T-helper 17 cell (primary cell): ENCODE measurements at regions not wholly inside any gene's neighbourhood (a gene's known extent, or its start where the extent isn't known, plus 50 kb on each side); places are given as distances from the start of the nearest gene placed in this dataset.
"Not testable (repeated sequence)": the region's sequence is repeated elsewhere in the genome, so short reads cannot be mapped to it uniquely, and the experiment has no call there.

Experiments used
- ATAC-seq: fragments of 150-1000 bp; cut with Tn5 transposase; 2 replicates; pipeline ENCODE4 v1.10.0; 2021; ENCODE audit warnings: mild to moderate bottlenecking, moderate library complexity
- DNase-seq, 3 donors: peaks; one replicate each; pipeline versions ENCODE4 v3.0.0 to v3.0.0-alpha.2; 2020 to 2021
- H3K9me3 ChIP-seq: one replicate; pipeline ENCODE4 v1.7.0; 2013; ENCODE audit warnings: low read length, mild to moderate bottlenecking; ENCODE audit not compliant: control insufficient read depth, poor library complexity, severe bottlenecking
- H3K27ac Mint-ChIP-seq: one replicate; pipeline ENCODE4 v1.8.0; 2022; ENCODE audit warnings: mild to moderate bottlenecking, moderate library complexity, mixed read lengths
- H3K27me3 Mint-ChIP-seq: one replicate; pipeline ENCODE4 v1.8.0; 2022; ENCODE audit warnings: mixed read lengths
- H3K36me3 Mint-ChIP-seq: one replicate; pipeline ENCODE4 v1.8.0; 2022; ENCODE audit warnings: low read depth, mixed read lengths
- H3K4me1 Mint-ChIP-seq: one replicate; pipeline ENCODE4 v1.8.0; 2022; ENCODE audit warnings: mild to moderate bottlenecking, mixed read lengths
- H3K4me3 Mint-ChIP-seq: one replicate; pipeline ENCODE4 v1.8.0; 2022; ENCODE audit warnings: mild to moderate bottlenecking, moderate library complexity, mixed read lengths

DNA sequence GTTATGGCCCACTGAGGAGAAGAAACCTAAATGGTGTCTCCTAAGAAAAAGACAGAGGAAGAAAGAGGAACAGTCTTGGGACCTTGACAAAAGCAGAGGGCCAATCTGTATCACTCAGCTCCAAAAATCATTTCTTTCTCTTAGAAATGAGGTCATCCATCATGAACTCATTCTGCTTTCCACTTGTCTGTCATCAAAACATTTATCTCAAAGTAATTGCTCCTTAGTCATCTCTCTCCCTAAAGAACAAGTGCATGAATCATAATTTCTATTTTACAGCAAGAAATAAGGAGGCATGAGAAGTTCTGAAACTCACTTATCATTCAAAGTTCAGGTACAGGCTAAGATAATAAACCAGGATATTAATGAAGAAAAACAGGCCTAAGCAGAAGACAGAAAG lies 375.6 kb downstream of the KCNA4 start:
- H3K4me3 Mint-ChIP-seq, result no peak overlapping the region
- H3K27ac Mint-ChIP-seq, result no peak overlapping the region
- no peaks in the 10 kb centered on the region for H3K9me3 ChIP-seq
- H3K27me3 Mint-ChIP-seq, result no peaks in the 10 kb centered on the region
- H3K36me3 Mint-ChIP-seq, result no peaks in the 10 kb centered on the region
- DNase-seq, result no peak
- no peaks in the 10 kb centered on the region for H3K4me1 Mint-ChIP-seq
- ATAC-seq, result no peak

DNA sequence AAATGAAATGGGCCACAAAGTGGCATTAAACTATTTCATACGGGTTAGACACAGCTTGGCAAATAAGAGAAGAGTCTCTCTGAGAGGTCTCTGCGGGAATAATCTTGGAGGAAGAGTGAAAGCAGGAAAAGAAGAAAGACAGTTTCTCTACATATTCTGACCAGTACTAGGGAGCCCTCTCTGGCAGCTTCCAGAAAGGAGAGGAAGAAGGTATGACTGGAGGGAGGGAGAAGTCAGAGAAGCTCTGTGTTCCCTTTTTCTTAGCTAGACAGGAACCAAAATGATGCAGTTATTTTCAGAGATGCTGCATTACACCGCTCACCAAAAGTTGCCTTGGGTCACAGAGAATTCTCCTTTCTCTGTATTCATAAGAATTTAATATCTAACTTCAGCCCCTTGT lies 382.1 kb downstream of the KCNA4 start:
- H3K9me3 ChIP-seq, result no peaks in the 10 kb centered on the region
- Mint-ChIP-seq H3K27ac (no peak overlapping the region), H3K4me3 (no peak overlapping the region), H3K36me3 (no peaks in the 10 kb centered on the region), H3K4me1 (no peaks in the 10 kb centered on the region), H3K27me3 (no peaks in the 10 kb centered on the region)
- no peak for ATAC-seq
- DNase-seq, result no peak

DNA sequence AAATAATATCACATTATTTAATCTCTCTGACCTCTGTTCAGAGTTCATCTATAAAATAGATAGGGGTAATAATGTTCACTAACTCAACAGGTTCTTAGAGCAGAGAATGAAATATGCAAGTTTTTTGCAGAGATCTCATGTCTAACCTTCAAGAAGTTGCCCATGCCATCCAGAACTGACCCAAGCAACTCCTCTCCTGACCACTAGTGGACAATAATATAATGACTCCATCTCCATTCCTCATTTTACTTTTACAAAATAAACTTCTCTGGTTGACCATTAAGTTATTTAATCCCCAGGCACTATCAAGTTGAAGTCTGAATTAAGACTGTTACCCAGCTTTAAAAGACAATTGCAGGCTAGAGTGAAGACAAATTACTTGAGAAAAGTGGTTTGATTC lies 382.6 kb downstream of the KCNA4 start:
- Mint-ChIP-seq H3K27me3 (no peaks in the 10 kb centered on the region), H3K27ac (no peak overlapping the region), H3K4me3 (no peak overlapping the region), H3K36me3 (no peaks in the 10 kb centered on the region), H3K4me1 (no peaks in the 10 kb centered on the region)
- DNase-seq (no peak), ATAC-seq (no peak)
- no peaks in the 10 kb centered on the region for H3K9me3 ChIP-seq

DNA sequence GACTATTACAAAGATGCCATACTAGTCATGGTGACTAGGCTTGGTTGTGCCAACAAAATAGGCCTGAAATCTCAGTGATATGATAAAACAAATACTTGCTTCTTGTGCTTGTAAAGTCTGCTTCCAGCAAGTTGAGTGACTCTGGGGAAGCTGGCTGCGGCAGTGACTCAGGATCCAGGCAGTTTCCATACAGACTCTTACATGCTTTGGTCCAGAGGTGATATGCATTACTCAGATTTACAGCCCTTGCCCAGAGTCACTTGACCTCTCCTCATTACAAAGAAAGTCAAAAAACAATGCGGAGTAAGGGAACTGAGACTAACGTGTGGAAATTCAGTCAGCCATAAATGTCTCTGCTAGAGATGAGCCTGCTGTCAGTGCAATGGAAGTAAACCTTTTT lies 387.5 kb downstream of the KCNA4 start:
- no peaks in the 10 kb centered on the region for H3K4me1 Mint-ChIP-seq
- H3K27ac Mint-ChIP-seq, result no peak overlapping the region
- no peaks in the 10 kb centered on the region for H3K36me3 Mint-ChIP-seq
- no peak for DNase-seq
- no peaks in the 10 kb centered on the region for H3K27me3 Mint-ChIP-seq
- no peaks in the 10 kb centered on the region for H3K9me3 ChIP-seq
- no peak for ATAC-seq
- H3K4me3 Mint-ChIP-seq, result no peak overlapping the region

DNA sequence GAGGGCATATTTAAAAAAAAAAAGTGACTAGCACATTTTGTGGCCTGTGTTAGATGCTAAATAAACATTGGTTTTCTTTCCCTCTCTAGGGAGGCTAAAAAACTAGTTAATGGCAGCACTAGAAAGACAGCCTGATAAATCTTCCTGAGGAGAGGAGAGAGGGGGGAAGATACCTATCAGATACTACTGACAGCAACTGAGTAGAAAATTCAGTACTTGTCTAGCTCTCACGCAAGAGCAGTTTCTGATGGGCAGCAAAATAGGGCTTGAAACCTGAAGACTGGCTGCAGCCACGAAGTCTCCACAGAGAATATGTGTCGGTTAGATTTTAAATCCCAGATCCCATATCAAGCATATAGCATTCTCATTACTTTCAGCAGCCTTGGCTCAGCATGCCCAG lies 388.2 kb downstream of the KCNA4 start:
- H3K9me3 ChIP-seq, result no peaks in the 10 kb centered on the region
- ATAC-seq (no peak), DNase-seq (no peak)
- no peak overlapping the region for H3K27ac Mint-ChIP-seq
- H3K4me1 Mint-ChIP-seq, result no peaks in the 10 kb centered on the region
- H3K27me3 Mint-ChIP-seq, result no peaks in the 10 kb centered on the region
- no peak overlapping the region for H3K4me3 Mint-ChIP-seq
- no peaks in the 10 kb centered on the region for H3K36me3 Mint-ChIP-seq

DNA sequence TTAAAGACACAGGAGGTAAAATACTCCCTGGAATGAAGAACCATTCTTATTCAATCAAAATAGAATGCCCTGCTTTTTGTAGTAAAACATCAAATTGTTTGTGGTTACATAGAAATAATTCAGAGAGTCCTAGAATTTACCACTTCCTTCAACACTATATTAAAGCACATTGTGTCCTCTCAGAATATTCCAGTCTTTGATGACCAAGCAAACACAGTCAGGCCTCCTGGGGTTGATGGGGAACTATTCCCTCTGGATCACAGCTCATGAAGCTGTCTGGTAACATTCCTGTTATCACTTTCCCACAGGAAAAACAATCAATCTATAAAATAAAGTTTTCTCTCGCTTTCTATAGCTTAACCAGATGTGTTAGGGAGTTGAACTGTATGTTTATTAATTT lies 389.3 kb downstream of the KCNA4 start:
- H3K4me1 Mint-ChIP-seq, result no peaks in the 10 kb centered on the region
- H3K9me3 ChIP-seq, result no peaks in the 10 kb centered on the region
- no peak overlapping the region for H3K4me3 Mint-ChIP-seq
- DNase-seq (no peak), ATAC-seq (no peak)
- H3K27ac Mint-ChIP-seq, result no peak overlapping the region
- H3K27me3 Mint-ChIP-seq, result no peaks in the 10 kb centered on the region
- no peaks in the 10 kb centered on the region for H3K36me3 Mint-ChIP-seq

DNA sequence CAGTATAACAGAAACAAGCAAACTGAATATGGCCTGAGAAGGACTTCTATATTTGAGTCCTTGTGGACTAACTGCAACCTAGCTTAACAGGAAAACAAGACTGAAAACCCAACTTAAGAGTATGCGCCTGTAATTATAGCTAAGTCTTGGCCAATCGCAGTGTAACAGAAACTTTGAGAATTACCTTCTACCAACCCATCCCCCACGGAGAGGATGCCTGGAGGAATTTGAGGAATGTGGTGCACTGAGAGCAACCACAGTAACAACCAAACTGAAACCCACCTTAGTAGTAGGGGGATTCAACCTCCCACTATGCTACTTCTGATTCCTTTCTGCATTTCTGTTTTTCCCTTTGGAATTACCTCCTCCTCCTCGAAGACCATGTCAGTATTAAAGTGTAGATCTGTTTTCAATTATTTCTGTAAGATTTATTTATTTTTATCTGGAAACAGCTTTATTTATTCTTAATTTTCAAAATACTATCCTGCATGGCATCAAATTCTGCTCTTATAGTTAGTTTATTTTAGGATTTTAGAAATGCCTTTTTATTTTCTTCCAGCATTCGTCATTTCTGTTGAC lies 393.6 kb downstream of the KCNA4 start:
- H3K27me3 Mint-ChIP-seq, result no peaks in the 10 kb centered on the region
- H3K27ac Mint-ChIP-seq, result no peak overlapping the region
- DNase-seq (no peak), ATAC-seq (no peak)
- no peak overlapping the region for H3K4me3 Mint-ChIP-seq
- no peaks in the 10 kb centered on the region for H3K36me3 Mint-ChIP-seq
- no peaks in the 10 kb centered on the region for H3K4me1 Mint-ChIP-seq
- H3K9me3 ChIP-seq, result no peaks in the 10 kb centered on the region

DNA sequence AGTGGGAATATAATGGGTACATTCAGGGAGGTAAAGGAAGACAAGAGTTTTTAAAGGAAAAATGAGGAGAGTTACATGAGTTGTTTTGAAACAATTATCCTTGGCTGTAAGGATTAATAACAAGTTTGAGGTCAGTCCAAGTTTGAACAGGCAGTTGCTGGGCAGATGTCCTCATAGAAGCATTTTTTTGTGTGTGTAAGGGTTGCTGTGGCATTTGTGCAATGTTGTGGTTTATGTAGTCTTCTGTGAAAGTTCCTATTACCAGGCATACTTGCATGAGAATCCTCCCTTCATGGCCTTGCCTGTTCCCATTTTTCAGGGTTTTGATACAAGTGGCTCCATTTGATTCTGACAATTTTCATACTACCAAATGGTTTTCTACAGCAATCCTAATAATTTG lies 400.2 kb downstream of the KCNA4 start:
- no peak for ATAC-seq
- H3K27ac Mint-ChIP-seq, result no peak overlapping the region
- no peaks in the 10 kb centered on the region for H3K9me3 ChIP-seq
- no peaks in the 10 kb centered on the region for H3K36me3 Mint-ChIP-seq
- H3K27me3 Mint-ChIP-seq, result no peaks in the 10 kb centered on the region
- no peak for DNase-seq
- no peak overlapping the region for H3K4me3 Mint-ChIP-seq
- no peaks in the 10 kb centered on the region for H3K4me1 Mint-ChIP-seq

DNA sequence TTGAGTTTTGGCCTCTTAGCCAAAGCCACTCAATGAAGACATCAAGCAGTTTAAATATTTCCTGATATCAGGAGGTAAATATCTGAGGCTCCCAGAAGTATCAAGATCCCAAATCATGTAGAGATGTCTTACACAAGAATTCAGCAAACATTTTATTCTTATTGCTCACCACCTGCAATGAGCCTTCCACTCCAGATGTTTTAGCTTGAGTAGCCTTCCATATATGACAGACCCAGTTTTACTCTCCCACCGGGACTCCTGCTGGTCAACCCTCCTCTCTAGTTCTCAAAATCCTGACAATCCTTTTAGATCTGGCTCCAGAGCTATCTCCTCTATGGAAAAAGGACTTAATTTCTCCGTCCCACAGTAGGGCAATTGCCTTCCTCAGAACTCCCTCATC lies 404.4 kb downstream of the KCNA4 start:
- H3K9me3 ChIP-seq, result no peaks in the 10 kb centered on the region
- DNase-seq (no peak), ATAC-seq (no peak)
- Mint-ChIP-seq H3K4me3 (no peak overlapping the region), H3K27ac (no peak overlapping the region), H3K4me1 (no peaks in the 10 kb centered on the region), H3K27me3 (no peaks in the 10 kb centered on the region), H3K36me3 (no peaks in the 10 kb centered on the region)

DNA sequence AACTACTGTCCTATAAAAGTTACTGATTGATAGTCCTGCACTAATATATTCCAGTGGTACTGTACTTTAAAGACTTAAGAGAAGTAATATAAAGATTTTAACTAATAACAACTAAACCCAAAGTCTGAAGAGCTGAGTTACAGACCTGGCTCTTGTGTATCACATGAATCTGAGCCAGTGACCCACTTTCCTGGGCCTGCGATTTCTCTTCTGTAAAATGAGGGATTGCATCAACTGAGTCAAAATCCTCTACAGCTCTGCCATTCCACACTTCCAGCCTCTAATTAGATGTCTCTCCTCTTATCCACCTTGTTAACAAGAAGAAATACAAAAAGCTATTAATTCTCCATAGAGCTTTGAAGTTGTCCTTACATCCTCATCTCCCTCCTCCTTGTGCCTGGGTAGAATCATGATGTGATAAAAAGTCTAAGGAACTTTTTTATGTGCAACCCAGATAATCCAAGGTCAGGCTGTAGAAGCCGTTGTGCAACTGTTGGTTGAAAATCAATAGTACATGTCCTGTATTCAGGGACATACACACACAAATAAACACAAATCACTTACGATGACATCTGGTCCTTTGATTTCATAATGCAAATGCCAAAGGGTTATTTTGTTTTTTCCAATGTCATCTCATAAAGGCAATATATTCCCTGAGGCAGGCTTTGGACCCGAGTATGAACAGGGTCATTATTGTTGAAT lies 410.3 kb downstream of the KCNA4 start:
- ATAC-seq, result no peak
- H3K9me3 ChIP-seq, result no peaks in the 10 kb centered on the region
- no peaks in the 10 kb centered on the region for H3K27me3 Mint-ChIP-seq
- H3K4me3 Mint-ChIP-seq, result no peak overlapping the region
- DNase-seq, result no peak
- H3K27ac Mint-ChIP-seq, result no peak overlapping the region
- no peaks in the 10 kb centered on the region for H3K4me1 Mint-ChIP-seq
- no peaks in the 10 kb centered on the region for H3K36me3 Mint-ChIP-seq

DNA sequence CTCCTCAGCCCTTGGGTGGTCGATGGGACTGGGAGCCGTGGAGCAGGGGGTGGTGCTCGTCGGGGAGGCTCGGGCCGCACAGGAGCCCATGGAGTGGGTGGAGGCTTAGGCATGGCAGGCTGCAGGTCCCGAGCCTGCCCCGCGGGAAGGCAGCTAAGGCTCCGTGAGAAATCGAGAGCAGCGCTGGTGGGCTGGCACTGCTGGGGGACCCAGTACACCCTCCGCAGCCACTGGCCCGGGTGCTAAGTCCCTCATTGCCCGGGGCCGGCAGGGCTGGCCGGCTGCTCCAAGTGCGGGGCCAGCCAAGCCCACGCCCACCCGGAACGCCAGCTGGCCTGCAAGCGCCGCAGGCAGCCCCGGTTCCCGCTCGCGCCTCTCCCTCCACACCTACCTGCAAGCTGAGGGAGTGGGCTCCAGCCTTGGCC lies 416.7 kb downstream of the KCNA4 start:
- H3K9me3 ChIP-seq, H3K4me3 Mint-ChIP-seq, ATAC-seq, H3K36me3 Mint-ChIP-seq, H3K4me1 Mint-ChIP-seq, DNase-seq, H3K27me3 Mint-ChIP-seq, H3K27ac Mint-ChIP-seq: not testable (repeated sequence)

DNA sequence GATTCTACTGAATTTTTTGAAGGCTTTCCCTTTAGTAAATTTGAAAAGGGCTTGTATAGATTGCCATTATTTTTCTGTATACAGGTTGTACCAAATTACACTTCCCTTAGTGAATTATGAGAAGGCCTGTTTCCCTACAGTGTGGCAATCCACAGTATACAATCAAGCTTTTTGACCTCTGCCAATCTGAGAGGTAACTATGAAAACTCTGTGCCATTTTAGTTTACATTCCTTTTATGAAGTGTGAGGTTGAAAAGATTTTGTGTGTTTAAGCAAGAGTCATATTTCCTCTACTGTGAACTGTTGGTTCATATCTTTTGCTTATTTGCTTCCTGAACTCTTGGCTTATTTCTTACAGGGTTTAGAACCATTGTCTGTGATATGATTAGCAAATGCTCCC lies 432.5 kb downstream of the KCNA4 start:
- no peak for DNase-seq
- no peak overlapping the region for H3K27ac Mint-ChIP-seq
- H3K4me3 Mint-ChIP-seq, result no peak overlapping the region
- H3K36me3 Mint-ChIP-seq, result no peaks in the 10 kb centered on the region
- H3K27me3 Mint-ChIP-seq, result no peaks in the 10 kb centered on the region
- ATAC-seq, result no peak
- H3K9me3 ChIP-seq, result peaks cover 5% of the 10 kb centered on the region
- H3K4me1 Mint-ChIP-seq, result no peaks in the 10 kb centered on the region

DNA sequence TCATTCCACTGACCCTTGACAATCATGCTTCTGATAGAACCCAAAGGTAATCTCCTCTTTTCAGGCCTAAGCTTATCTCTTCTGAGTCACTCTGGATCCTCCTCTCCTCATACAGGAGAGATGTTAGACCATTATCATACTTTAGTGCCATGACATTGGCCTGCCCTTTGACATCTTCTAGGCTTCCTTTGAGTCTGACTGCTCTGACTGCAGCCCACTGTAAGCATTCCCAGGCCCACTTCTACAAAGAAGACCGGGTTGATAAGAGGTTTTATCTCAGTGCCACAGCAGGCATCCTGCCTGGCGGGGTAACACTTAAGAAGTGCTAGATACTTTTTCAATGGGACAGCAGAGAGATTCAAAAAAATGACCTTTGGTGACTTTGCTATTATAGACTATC lies 438.0 kb downstream of the KCNA4 start:
- DNase-seq (no peak), ATAC-seq (no peak)
- H3K27ac Mint-ChIP-seq, result no peak overlapping the region
- H3K4me1 Mint-ChIP-seq, result no peaks in the 10 kb centered on the region
- peaks cover 5% of the 10 kb centered on the region for H3K9me3 ChIP-seq
- no peaks in the 10 kb centered on the region for H3K27me3 Mint-ChIP-seq
- no peaks in the 10 kb centered on the region for H3K36me3 Mint-ChIP-seq
- no peak overlapping the region for H3K4me3 Mint-ChIP-seq

DNA sequence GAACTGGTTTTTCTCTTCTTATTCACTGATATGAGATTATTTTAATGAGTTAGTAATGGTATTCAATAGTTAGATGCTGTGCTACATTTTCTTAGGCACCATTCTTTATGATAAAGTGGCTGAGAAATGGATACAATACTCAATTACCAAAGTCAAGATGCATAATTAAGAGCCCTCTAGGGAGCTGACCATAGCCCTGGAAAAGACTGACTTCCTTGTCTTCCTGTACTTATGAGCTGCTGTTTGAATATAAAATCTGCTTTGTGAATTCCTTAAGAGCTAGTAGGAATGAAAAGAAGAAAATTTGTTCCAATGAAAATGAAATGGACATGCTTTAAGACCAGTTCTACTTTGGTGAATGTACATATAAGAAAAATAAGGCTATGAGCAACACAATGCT lies 452.3 kb downstream of the KCNA4 start:
- Mint-ChIP-seq H3K4me3 (no peak overlapping the region), H3K4me1 (no peaks in the 10 kb centered on the region), H3K27me3 (no peaks in the 10 kb centered on the region), H3K27ac (no peak overlapping the region), H3K36me3 (no peaks in the 10 kb centered on the region)
- no peak for DNase-seq
- H3K9me3 ChIP-seq, result no peaks in the 10 kb centered on the region
- no peak for ATAC-seq
